ENCODE measurements at regions not wholly inside any gene's neighbourhood (a gene's known extent, or its start where the extent isn't known, plus 50 kb on each side); places are given as distances from the start of the nearest gene placed in this dataset.

GRCh38 chr2:236353594-236353942, 89.4 kb upstream of the ASB18 start (continued):
- TF ChIP-seq, protein P1, sequence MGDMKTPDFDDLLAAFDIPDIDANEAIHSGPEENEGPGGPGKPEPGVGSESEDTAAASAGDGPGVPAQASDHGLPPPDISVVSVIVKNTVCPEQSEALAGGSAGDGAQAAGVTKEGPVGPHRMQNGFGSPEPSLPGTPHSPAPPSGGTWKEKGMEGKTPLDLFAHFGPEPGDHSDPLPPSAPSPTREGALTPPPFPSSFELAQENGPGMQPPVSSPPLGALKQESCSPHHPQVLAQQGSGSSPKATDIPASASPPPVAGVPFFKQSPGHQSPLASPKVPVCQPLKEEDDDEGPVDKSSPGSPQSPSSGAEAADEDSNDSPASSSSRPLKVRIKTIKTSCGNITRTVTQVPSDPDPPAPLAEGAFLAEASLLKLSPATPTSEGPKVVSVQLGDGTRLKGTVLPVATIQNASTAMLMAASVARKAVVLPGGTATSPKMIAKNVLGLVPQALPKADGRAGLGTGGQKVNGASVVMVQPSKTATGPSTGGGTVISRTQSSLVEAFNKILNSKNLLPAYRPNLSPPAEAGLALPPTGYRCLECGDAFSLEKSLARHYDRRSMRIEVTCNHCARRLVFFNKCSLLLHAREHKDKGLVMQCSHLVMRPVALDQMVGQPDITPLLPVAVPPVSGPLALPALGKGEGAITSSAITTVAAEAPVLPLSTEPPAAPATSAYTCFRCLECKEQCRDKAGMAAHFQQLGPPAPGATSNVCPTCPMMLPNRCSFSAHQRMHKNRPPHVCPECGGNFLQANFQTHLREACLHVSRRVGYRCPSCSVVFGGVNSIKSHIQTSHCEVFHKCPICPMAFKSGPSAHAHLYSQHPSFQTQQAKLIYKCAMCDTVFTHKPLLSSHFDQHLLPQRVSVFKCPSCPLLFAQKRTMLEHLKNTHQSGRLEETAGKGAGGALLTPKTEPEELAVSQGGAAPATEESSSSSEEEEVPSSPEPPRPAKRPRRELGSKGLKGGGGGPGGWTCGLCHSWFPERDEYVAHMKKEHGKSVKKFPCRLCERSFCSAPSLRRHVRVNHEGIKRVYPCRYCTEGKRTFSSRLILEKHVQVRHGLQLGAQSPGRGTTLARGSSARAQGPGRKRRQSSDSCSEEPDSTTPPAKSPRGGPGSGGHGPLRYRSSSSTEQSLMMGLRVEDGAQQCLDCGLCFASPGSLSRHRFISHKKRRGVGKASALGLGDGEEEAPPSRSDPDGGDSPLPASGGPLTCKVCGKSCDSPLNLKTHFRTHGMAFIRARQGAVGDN (CRISPR knock-in tag; IDR thresholded peaks at IDR 0.05): no peak
- TF ChIP-seq ZNF564 (CRISPR knock-in tag; IDR thresholded peaks at IDR 0.05) (no peak), HOXA7 (CRISPR knock-in tag; IDR thresholded peaks at IDR 0.05) (no peak), PHF5A (CRISPR knock-in tag; IDR thresholded peaks at IDR 0.05; ENCODE audit: low read depth, unreplicated experiment) (no peak), ZBTB38 (CRISPR knock-in tag; IDR thresholded peaks at IDR 0.05) (no peak), FOXK1 (CRISPR knock-in tag; IDR thresholded peaks at IDR 0.05; ENCODE audit: borderline replicate concordance, low read depth) (no peak), FOXC1 (CRISPR knock-in tag; IDR thresholded peaks at IDR 0.05; ENCODE audit: borderline replicate concordance) (no peak)
- TF ChIP-seq, protein P2, sequence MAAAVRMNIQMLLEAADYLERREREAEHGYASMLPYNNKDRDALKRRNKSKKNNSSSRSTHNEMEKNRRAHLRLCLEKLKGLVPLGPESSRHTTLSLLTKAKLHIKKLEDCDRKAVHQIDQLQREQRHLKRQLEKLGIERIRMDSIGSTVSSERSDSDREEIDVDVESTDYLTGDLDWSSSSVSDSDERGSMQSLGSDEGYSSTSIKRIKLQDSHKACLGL (CRISPR knock-in tag; IDR thresholded peaks at IDR 0.05): no peak
